ENCODE measurements at regions not wholly inside any gene's neighbourhood (a gene's known extent, or its start where the extent isn't known, plus 50 kb on each side); places are given as distances from the start of the nearest gene placed in this dataset.

- Histone ChIP-seq H3K9me3 (ENCODE audit: control insufficient read depth, low read length) (no peaks in the 10 kb centered on the region), H3K27me3 (ENCODE audit: control insufficient read depth, insufficient read depth, low read length) (no peaks in the 10 kb centered on the region), H3K79me2 (no peaks in the 10 kb centered on the region), H2AFZ (no peak overlapping the region), H3K4me1 (no peaks in the 10 kb centered on the region), H3K27ac (no peak overlapping the region), H3K4me2 (ENCODE audit: low read length) (no peak overlapping the region), H3K4me3 (ENCODE audit: low read depth, low read length) (no peak overlapping the region), H3K9ac (no peak overlapping the region), H3K36me3 (ENCODE audit: control insufficient read depth, insufficient read depth, low read length) (no peaks in the 10 kb centered on the region)
- no peak for TF ChIP-seq CTCF (IDR thresholded peaks at IDR 0.05)
Observed at GRCh38 chr1:4021136-4021973, 121.3 kb upstream of the C1orf174 start.

- no peak overlapping the region for H3K4me3 ChIP-seq (ENCODE audit: low read depth, low read length)
- H3K79me2 ChIP-seq = no peaks in the 10 kb centered on the region
- no peaks in the 10 kb centered on the region for H3K9me3 ChIP-seq (ENCODE audit: control insufficient read depth, low read length)
- H3K9ac ChIP-seq = no peak overlapping the region
- no peak for TF ChIP-seq CTCF (IDR thresholded peaks at IDR 0.05)
- H2AFZ ChIP-seq = no peak overlapping the region
- H3K4me2 ChIP-seq (ENCODE audit: low read length) = no peak overlapping the region
- H3K27ac ChIP-seq = no peak overlapping the region
- peaks cover 2% of the 10 kb centered on the region for H3K27me3 ChIP-seq (ENCODE audit: control insufficient read depth, insufficient read depth, low read length)
- H3K36me3 ChIP-seq (ENCODE audit: control insufficient read depth, insufficient read depth, low read length) = no peaks in the 10 kb centered on the region
- no peaks in the 10 kb centered on the region for H3K4me1 ChIP-seq
Observed at GRCh38 chr1:4021974-4022268, 121.8 kb upstream of the C1orf174 start.

DNA sequence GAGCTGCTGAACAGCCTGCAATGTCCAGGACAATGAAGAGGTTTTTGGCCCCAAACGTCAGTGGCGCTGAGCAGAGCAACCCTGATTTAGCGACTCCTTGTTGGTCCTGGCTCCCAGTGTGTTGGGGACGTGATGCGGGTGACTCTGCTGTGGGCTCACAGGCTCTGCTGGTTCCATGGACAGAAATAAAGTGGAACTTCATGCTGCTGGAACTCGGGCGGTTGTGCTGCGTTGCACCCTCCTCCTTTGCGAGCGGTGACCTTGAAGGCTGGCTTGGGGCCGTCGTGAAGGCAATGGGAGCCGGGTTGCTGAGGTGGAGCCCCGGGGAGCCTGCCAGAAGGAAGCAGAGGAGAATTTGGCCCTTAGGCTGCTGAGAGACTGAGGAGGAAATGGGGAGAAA lies 122.6 kb upstream of the C1orf174 start:
- Histone ChIP-seq H3K4me3 (ENCODE audit: low read depth, low read length) (no peak overlapping the region), H3K27ac (no peak overlapping the region), H3K9ac (no peak overlapping the region), H3K27me3 (ENCODE audit: control insufficient read depth, insufficient read depth, low read length) (peaks cover 2% of the 10 kb centered on the region), H3K4me1 (no peaks in the 10 kb centered on the region), H2AFZ (no peak overlapping the region), H3K79me2 (no peaks in the 10 kb centered on the region), H3K9me3 (ENCODE audit: control insufficient read depth, low read length) (no peaks in the 10 kb centered on the region), H3K4me2 (ENCODE audit: low read length) (no peak overlapping the region), H3K36me3 (ENCODE audit: control insufficient read depth, insufficient read depth, low read length) (no peaks in the 10 kb centered on the region)
- TF ChIP-seq CTCF (IDR thresholded peaks at IDR 0.05) = no peak

GRCh38 chr1:4023678-4024077 lies 123.6 kb upstream of the C1orf174 start:
- H3K4me2 ChIP-seq (ENCODE audit: low read length) = no peak overlapping the region
- no peaks in the 10 kb centered on the region for H3K4me1 ChIP-seq
- H3K9ac ChIP-seq = no peak overlapping the region
- H3K4me3 ChIP-seq (ENCODE audit: low read depth, low read length) = no peak overlapping the region
- no peak overlapping the region for H3K27ac ChIP-seq
- H3K36me3 ChIP-seq (ENCODE audit: control insufficient read depth, insufficient read depth, low read length) = no peaks in the 10 kb centered on the region
- H2AFZ ChIP-seq = no peak overlapping the region
- TF ChIP-seq CTCF (IDR thresholded peaks at IDR 0.05) = no peak
- H3K27me3 ChIP-seq (ENCODE audit: control insufficient read depth, insufficient read depth, low read length) = peaks cover 2% of the 10 kb centered on the region
- H3K9me3 ChIP-seq (ENCODE audit: control insufficient read depth, low read length) = no peaks in the 10 kb centered on the region
- no peaks in the 10 kb centered on the region for H3K79me2 ChIP-seq

- H3K4me2 ChIP-seq (ENCODE audit: low read length) = no peak overlapping the region
- H3K4me1 ChIP-seq = no peaks in the 10 kb centered on the region
- no peaks in the 10 kb centered on the region for H3K36me3 ChIP-seq (ENCODE audit: control insufficient read depth, insufficient read depth, low read length)
- peaks cover 2% of the 10 kb centered on the region for H3K27me3 ChIP-seq (ENCODE audit: control insufficient read depth, insufficient read depth, low read length)
- no peak for TF ChIP-seq CTCF (IDR thresholded peaks at IDR 0.05)
- no peaks in the 10 kb centered on the region for H3K9me3 ChIP-seq (ENCODE audit: control insufficient read depth, low read length)
- H3K79me2 ChIP-seq = no peaks in the 10 kb centered on the region
- H3K4me3 ChIP-seq (ENCODE audit: low read depth, low read length) = no peak overlapping the region
- H3K9ac ChIP-seq = no peak overlapping the region
- no peak overlapping the region for H3K27ac ChIP-seq
- no peak overlapping the region for H2AFZ ChIP-seq
Observed at GRCh38 chr1:4024811-4025210, 124.7 kb upstream of the C1orf174 start.

All from parathyroid adenoma (tissue), 2 donors.